Karpas-422 (cell line): ENCODE measurements at regions not wholly inside any gene's neighbourhood (a gene's known extent, or its start where the extent isn't known, plus 50 kb on each side); places are given as distances from the start of the nearest gene placed in this dataset.

Experiments
- DNase-seq: peaks from one replicate; pipeline ENCODE4 v3.0.0-alpha.2; 2015
- H2AFZ ChIP-seq: fragments of 200-600 bp; sonication (generic); 2 replicates; pipeline ENCODE4 v1.6.1; 2014; ENCODE audit warnings: antibody characterized with exemption, low read length, mixed read lengths
- H3K27ac ChIP-seq: fragments of 200-600 bp; sonication (generic); 2 replicates; pipeline ENCODE4 v1.5.1; 2014; ENCODE audit warnings: mild to moderate bottlenecking, low read length, moderate library complexity
- H3K27me3 ChIP-seq: fragments of 200-600 bp; sonication (generic); 2 replicates; pipeline ENCODE4 v1.6.1; 2014; ENCODE audit warnings: low read length, mixed read lengths
- H3K36me3 ChIP-seq: fragments of 200-600 bp; sonication (generic); 2 replicates; pipeline ENCODE4 v1.6.1; 2014; ENCODE audit warnings: low read length, mixed read lengths; ENCODE audit not compliant: insufficient read depth
- H3K4me1 ChIP-seq: fragments of 200-600 bp; sonication (generic); 2 replicates; pipeline ENCODE4 v1.6.1; 2014; ENCODE audit warnings: mild to moderate bottlenecking, low read length, mixed read lengths
- H3K4me2 ChIP-seq: fragments of 200-600 bp; sonication (generic); 2 replicates; pipeline ENCODE4 v1.6.1; 2014; ENCODE audit warnings: low read length, low read depth, mild to moderate bottlenecking; ENCODE audit not compliant: poor library complexity, severe bottlenecking
- H3K4me3 ChIP-seq: fragments of 200-600 bp; sonication (generic); 2 replicates; pipeline ENCODE4 v1.5.1; 2014; ENCODE audit warnings: mild to moderate bottlenecking, antibody characterized with exemption, low read length, mixed read lengths
- H3K79me2 ChIP-seq: fragments of 200-600 bp; sonication (generic); 2 replicates; pipeline ENCODE4 v1.6.1; 2014; ENCODE audit warnings: mild to moderate bottlenecking, low read length, mixed read lengths
- H3K9ac ChIP-seq: fragments of 200-600 bp; sonication (generic); 2 replicates; pipeline ENCODE4 v1.6.0; 2014; ENCODE audit warnings: low read length
- H3K9me2 ChIP-seq: fragments of 200-600 bp; sonication (generic), shearing (Covaris generic); replicated peaks from 2 replicates; pipeline ENCODE4 v1.6.0; 2014; ENCODE audit warnings: mild to moderate bottlenecking, low read length, moderate library complexity; ENCODE audit not compliant: insufficient read depth
- H3K9me3 ChIP-seq: fragments of 300-700, 200-600 bp; sonication (generic); 2 replicates; pipeline ENCODE4 v1.6.1; 2014; ENCODE audit warnings: low read length, mixed read lengths
- H4K20me1 ChIP-seq: fragments of 200-600 bp; sonication (generic); 2 replicates; pipeline ENCODE4 v1.6.1; 2014; ENCODE audit warnings: mild to moderate bottlenecking, antibody characterized with exemption, low read length, low read depth; ENCODE audit not compliant: insufficient read depth

DNA sequence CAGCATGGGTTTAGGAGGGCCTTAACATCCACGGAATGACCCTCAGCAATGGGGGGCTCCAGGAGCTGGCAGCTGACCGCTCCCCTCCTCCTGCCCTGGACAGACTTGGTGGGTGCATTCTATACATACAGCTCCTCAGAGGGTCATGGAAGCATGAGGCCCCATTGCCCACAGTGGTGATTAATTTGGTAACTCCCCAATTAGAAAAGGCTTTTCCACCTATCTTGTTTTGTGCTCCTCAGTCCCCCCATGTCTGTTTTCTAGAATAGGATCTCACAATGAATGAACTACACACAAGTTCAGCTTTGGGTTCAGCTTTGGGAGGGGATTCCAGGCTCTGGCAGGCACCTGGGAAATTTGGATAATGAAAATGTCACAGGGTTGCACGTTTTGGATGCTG is 707.8 kb downstream of the UQCRFS1 start:
- no peak overlapping the region for H3K27ac ChIP-seq
- no peaks in the 10 kb centered on the region for H3K4me1 ChIP-seq
- no peaks in the 10 kb centered on the region for H3K9me3 ChIP-seq
- H3K4me2 ChIP-seq = no peak overlapping the region
- H3K79me2 ChIP-seq = no peaks in the 10 kb centered on the region
- no peaks in the 10 kb centered on the region for H3K36me3 ChIP-seq
- no peak overlapping the region for H3K4me3 ChIP-seq
- no peaks in the 10 kb centered on the region for H3K27me3 ChIP-seq
- no peaks in the 10 kb centered on the region for H3K9me2 ChIP-seq
- DNase-seq = no peak
- no peak overlapping the region for H3K9ac ChIP-seq
- H2AFZ ChIP-seq = no peak overlapping the region
- H4K20me1 ChIP-seq = no peaks in the 10 kb centered on the region

- no peak overlapping the region for H3K4me3 ChIP-seq
- H3K9me2 ChIP-seq = no peaks in the 10 kb centered on the region
- H3K9ac ChIP-seq = no peak overlapping the region
- no peaks in the 10 kb centered on the region for H3K79me2 ChIP-seq
- H3K27ac ChIP-seq = no peak overlapping the region
- H3K9me3 ChIP-seq = no peaks in the 10 kb centered on the region
- H3K36me3 ChIP-seq = no peaks in the 10 kb centered on the region
- no peak overlapping the region for H2AFZ ChIP-seq
- no peak for DNase-seq
- H3K27me3 ChIP-seq = no peaks in the 10 kb centered on the region
- H4K20me1 ChIP-seq = no peaks in the 10 kb centered on the region
- no peaks in the 10 kb centered on the region for H3K4me1 ChIP-seq
- no peak overlapping the region for H3K4me2 ChIP-seq
Observed at GRCh38 chr19:28504727-28505126, 708.2 kb downstream of the UQCRFS1 start.

GRCh38 chr19:28504139-28504538 is 708.8 kb downstream of the UQCRFS1 start:
- Histone ChIP-seq H3K9me3 (no peaks in the 10 kb centered on the region), H4K20me1 (no peaks in the 10 kb centered on the region), H3K4me1 (no peaks in the 10 kb centered on the region), H3K4me3 (no peak overlapping the region), H3K9me2 (no peaks in the 10 kb centered on the region), H3K27me3 (no peaks in the 10 kb centered on the region), H3K9ac (no peak overlapping the region), H3K4me2 (no peak overlapping the region), H2AFZ (no peak overlapping the region), H3K79me2 (no peaks in the 10 kb centered on the region), H3K27ac (no peak overlapping the region), H3K36me3 (no peaks in the 10 kb centered on the region)
- no peak for DNase-seq

DNA sequence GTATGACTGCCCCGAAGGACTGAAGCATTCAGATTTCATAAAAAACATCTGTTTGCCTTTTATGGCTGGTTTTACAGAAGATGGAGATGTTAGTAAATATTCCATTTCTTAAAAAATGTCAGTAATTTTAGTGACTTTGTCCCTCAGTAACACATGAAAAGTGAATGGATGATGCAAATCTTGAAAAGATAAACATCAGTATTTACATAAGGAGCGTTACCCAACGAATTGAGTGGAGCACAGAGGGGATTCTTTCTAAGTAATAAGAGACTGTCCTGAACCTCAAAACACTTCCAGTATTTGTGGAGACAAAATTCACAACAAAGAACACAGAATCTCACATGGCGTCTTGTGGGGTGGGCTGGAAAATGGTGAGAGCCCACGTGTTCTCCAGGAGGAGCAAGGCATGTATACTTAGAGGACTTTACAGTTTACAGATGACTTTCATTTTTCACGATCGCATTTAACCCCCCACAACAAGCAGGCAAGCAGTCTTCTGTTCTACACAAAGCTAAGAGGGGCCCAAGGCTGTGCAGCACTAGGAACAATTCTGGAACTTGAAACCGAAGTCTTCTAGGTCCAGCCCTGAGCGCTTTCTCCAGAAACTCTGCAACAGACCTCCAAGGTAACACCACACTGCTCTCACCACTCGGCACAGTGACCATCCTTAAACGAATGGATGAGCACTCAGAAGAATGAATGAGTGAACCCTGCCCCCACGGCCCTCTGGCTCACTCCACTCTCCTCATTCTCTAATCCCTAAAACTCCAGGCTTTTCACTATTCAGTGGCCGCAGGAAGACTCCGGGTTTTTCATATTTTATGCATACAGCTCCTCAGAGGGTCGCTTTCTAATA is 709.8 kb downstream of the UQCRFS1 start:
- Histone ChIP-seq H3K27ac (no peak overlapping the region), H2AFZ (no peak overlapping the region), H3K4me2 (no peak overlapping the region), H3K27me3 (no peaks in the 10 kb centered on the region), H4K20me1 (no peaks in the 10 kb centered on the region), H3K4me3 (no peak overlapping the region), H3K9ac (no peak overlapping the region), H3K36me3 (no peaks in the 10 kb centered on the region), H3K9me3 (no peaks in the 10 kb centered on the region), H3K79me2 (no peaks in the 10 kb centered on the region), H3K4me1 (no peaks in the 10 kb centered on the region), H3K9me2 (no peaks in the 10 kb centered on the region)
- no peak for DNase-seq

GRCh38 chr19:28501976-28502375 is 711.0 kb downstream of the UQCRFS1 start:
- Histone ChIP-seq H3K36me3 (no peaks in the 10 kb centered on the region), H2AFZ (no peak overlapping the region), H3K9me3 (no peaks in the 10 kb centered on the region), H3K27me3 (no peaks in the 10 kb centered on the region), H3K4me2 (no peak overlapping the region), H3K9ac (no peak overlapping the region), H3K4me3 (no peak overlapping the region), H4K20me1 (no peaks in the 10 kb centered on the region), H3K4me1 (no peaks in the 10 kb centered on the region), H3K27ac (no peak overlapping the region), H3K9me2 (no peaks in the 10 kb centered on the region), H3K79me2 (no peaks in the 10 kb centered on the region)
- DNase-seq = no peak

- H3K4me3 ChIP-seq = no peak overlapping the region
- no peaks in the 10 kb centered on the region for H3K27me3 ChIP-seq
- H3K27ac ChIP-seq = no peak overlapping the region
- H3K9me3 ChIP-seq = no peaks in the 10 kb centered on the region
- no peak overlapping the region for H3K9ac ChIP-seq
- H2AFZ ChIP-seq = no peak overlapping the region
- H3K36me3 ChIP-seq = no peaks in the 10 kb centered on the region
- no peak for DNase-seq
- no peaks in the 10 kb centered on the region for H4K20me1 ChIP-seq
- no peaks in the 10 kb centered on the region for H3K9me2 ChIP-seq
- H3K79me2 ChIP-seq = no peaks in the 10 kb centered on the region
- H3K4me1 ChIP-seq = no peaks in the 10 kb centered on the region
- H3K4me2 ChIP-seq = no peak overlapping the region
Observed at GRCh38 chr19:28500982-28501630, 711.8 kb downstream of the UQCRFS1 start.

DNA sequence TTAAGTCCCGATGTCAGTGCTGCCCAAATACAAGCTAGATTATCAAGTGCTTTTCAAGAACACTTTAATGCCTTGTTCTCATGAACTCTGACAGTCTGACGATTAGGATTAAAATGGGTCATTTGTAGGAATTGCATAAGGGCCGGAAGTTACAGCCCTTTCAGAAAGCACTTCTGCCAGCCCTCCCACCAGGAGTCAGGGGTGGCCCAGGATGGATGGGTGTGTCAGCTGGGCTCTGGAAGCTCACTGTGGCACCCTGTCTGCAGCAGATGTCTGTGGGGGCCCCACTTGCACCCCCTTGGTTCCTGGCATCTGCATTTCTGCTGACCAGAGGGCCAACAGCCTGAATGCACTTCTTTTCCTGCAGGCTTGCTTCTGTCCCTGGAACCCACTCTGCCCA is 712.7 kb downstream of the UQCRFS1 start:
- Histone ChIP-seq H3K4me3 (no peak overlapping the region), H2AFZ (no peak overlapping the region), H3K4me1 (no peaks in the 10 kb centered on the region), H3K79me2 (no peaks in the 10 kb centered on the region), H3K36me3 (no peaks in the 10 kb centered on the region), H3K4me2 (no peak overlapping the region), H4K20me1 (no peaks in the 10 kb centered on the region), H3K9me3 (no peaks in the 10 kb centered on the region), H3K9me2 (no peaks in the 10 kb centered on the region), H3K9ac (no peak overlapping the region), H3K27ac (no peak overlapping the region), H3K27me3 (no peaks in the 10 kb centered on the region)
- DNase-seq = no peak

DNA sequence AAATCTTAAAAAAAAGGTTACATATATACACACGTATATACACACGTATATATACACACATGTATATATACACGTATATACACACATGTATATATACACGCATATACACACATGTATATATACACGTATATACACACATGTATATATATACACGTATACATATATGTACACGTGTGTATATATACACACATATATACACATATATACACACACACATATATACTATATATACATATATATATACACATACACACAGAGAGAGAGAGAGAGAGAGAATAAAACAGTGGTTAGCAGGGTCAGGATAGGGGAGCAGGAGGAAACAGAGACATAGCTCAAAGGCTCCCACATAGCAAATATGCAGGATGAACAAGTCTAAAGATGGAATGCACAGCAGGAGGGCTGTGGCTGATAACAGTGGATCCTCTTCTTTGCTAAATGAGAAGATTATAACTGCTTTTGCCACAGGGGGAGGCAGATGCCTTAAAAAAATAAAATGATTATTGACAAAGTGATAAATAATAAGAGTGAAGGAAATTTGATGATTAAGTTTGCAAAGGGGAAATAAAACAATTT is 714.5 kb downstream of the UQCRFS1 start:
- DNase-seq = no peak
- Histone ChIP-seq H3K4me3 (no peak overlapping the region), H3K9ac (no peak overlapping the region), H3K27me3 (no peaks in the 10 kb centered on the region), H3K36me3 (no peaks in the 10 kb centered on the region), H2AFZ (no peak overlapping the region), H3K4me1 (no peaks in the 10 kb centered on the region), H3K9me2 (no peaks in the 10 kb centered on the region), H4K20me1 (no peaks in the 10 kb centered on the region), H3K27ac (no peak overlapping the region), H3K4me2 (no peak overlapping the region), H3K9me3 (no peaks in the 10 kb centered on the region), H3K79me2 (no peaks in the 10 kb centered on the region)
